Neural cell (in vitro differentiated cells): ENCODE measurements at regions not wholly inside any gene's neighbourhood (a gene's known extent, or its start where the extent isn't known, plus 50 kb on each side); places are given as distances from the start of the nearest gene placed in this dataset.

Source experiments
- CTCF ChIP-seq: fragments of 450-650 bp; IDR thresholded peaks from 2 replicates; pipeline ENCODE4 v1.5.1; 2014; ENCODE audit warnings: antibody characterized with exemption, mild to moderate bottlenecking, moderate library complexity; ENCODE audit not compliant: poor library complexity, severe bottlenecking
- EP300 ChIP-seq: fragments of 450-650 bp; conservative IDR thresholded peaks from 2 replicates; pipeline ENCODE4 v1.6.1; 2014; ENCODE audit warnings: antibody characterized with exemption, mild to moderate bottlenecking, moderate library complexity; ENCODE audit not compliant: poor library complexity, severe bottlenecking
- EZH2 ChIP-seq: fragments of 200-600, 300-800 bp; shearing (Covaris generic), sonication (generic); IDR thresholded peaks from 2 replicates; pipeline ENCODE4 v1.6.1; 2014; ENCODE audit warnings: antibody characterized with exemption, low read length, borderline replicate concordance, mild to moderate bottlenecking; ENCODE audit not compliant: insufficient read depth, poor library complexity, severe bottlenecking
- REST ChIP-seq: IDR thresholded peaks from 2 replicates; pipeline ENCODE4 v1.6.1; 2012; ENCODE audit warnings: borderline replicate concordance

- no peak for TF ChIP-seq REST
- TF ChIP-seq CTCF: no peak
- no peak for TF ChIP-seq EZH2
- TF ChIP-seq EP300: no peak
Observed at GRCh38 chr4:96342790-96343455, 503.0 kb downstream of the PDHA2 start.
